NB4 (cell line): ENCODE measurements at regions not wholly inside any gene's neighbourhood (a gene's known extent, or its start where the extent isn't known, plus 50 kb on each side); places are given as distances from the start of the nearest gene placed in this dataset.
A peak's percentile ranks its signal among the peaks of the same experiment; 100 is the strongest.

Experiments used
- DNase-seq: peaks from one replicate; pipeline ENCODE4 v3.0.0; 2010; ENCODE audit warnings: low read depth
- H3K4me3 ChIP-seq: one replicate; pipeline ENCODE4 v1.5.1; 2011; ENCODE audit warnings: mild to moderate bottlenecking, low read depth, low read length, moderate library complexity
- CTCF ChIP-seq: IDR thresholded peaks from one replicate; pipeline ENCODE4 v1.5.1; 2012; ENCODE audit warnings: low read depth, low read length
- MAX ChIP-seq: IDR thresholded peaks from 2 replicates; pipeline ENCODE4 v1.6.1; 2011; ENCODE audit warnings: low read depth, low read length
- MYC ChIP-seq: IDR thresholded peaks from 2 replicates; pipeline ENCODE4 v1.6.1; 2011; ENCODE audit warnings: low read depth, low read length
- POLR2A ChIP-seq: IDR thresholded peaks from 2 replicates; pipeline ENCODE4 v1.6.1; 2011; ENCODE audit warnings: mild to moderate bottlenecking; ENCODE audit not compliant: insufficient read length; ENCODE audit errors: extremely low read depth

- no peak for DNase-seq
- TF ChIP-seq MAX (no peak), POLR2A (no peak), CTCF (no peak), MYC (no peak)
- no peak overlapping the region for H3K4me3 ChIP-seq
Measured at GRCh38 chr15:96736384-96736783, 405.9 kb downstream of the NR2F2 start.

- DNase-seq, result peak; percentile 73
- TF ChIP-seq MAX, result peak; percentile 59; the same call in 1 of the 2 replicates
- no peak for TF ChIP-seq CTCF
- TF ChIP-seq MYC, result peak; percentile 71
- H3K4me3 ChIP-seq, result no peak overlapping the region
Measured at GRCh38 chr15:96737408-96737807, 406.9 kb downstream of the NR2F2 start.

- DNase-seq, result no peak
- TF ChIP-seq POLR2A (no peak), MAX (no peak), CTCF (no peak), MYC (no peak)
- H3K4me3 ChIP-seq, result no peak overlapping the region
Measured at GRCh38 chr15:96746665-96747064, 416.2 kb downstream of the NR2F2 start.

GRCh38 chr15:96747291-96747690, 416.8 kb downstream of the NR2F2 start:
- H3K4me3 ChIP-seq, result no peak overlapping the region
- TF ChIP-seq MAX, result no peak
- TF ChIP-seq MYC, result no peak
- no peak for TF ChIP-seq POLR2A
- no peak for DNase-seq

- H3K4me3 ChIP-seq, result no peak overlapping the region
- no peak for TF ChIP-seq CTCF
- TF ChIP-seq MAX, result no peak
- no peak for TF ChIP-seq POLR2A
- TF ChIP-seq MYC, result no peak
- DNase-seq, result no peak
Measured at GRCh38 chr15:96750361-96750760, 419.9 kb downstream of the NR2F2 start.

GRCh38 chr15:96756146-96756545, 425.6 kb downstream of the NR2F2 start:
- no peak for DNase-seq
- H3K4me3 ChIP-seq, result no peak overlapping the region
- no peak for TF ChIP-seq CTCF
